Right atrium auricular region (tissue), 2 donors: ENCODE measurements at regions not wholly inside any gene's neighbourhood (a gene's known extent, or its start where the extent isn't known, plus 50 kb on each side); places are given as distances from the start of the nearest gene placed in this dataset.

Source experiments
- DNase-seq: peaks from one replicate; pipeline ENCODE4 v3.0.0-alpha.2; 2019; ENCODE audit warnings: low spot score
- H3K27ac ChIP-seq, 2 donors: fragments of 200-600 bp; sonication (generic); 1 replicate in 1 of 2; 2 replicates in 1 of 2; pipeline ENCODE4 v1.5.1; 2016 to 2019
- H3K27me3 ChIP-seq, 2 donors: fragments of 200-600 bp; sonication (generic); one replicate each; pipeline versions ENCODE4 v1.5.1 to v1.6.0; 2017 to 2019
- H3K36me3 ChIP-seq: fragments of 200-600 bp; sonication (generic); one replicate; pipeline ENCODE4 v1.5.1; 2016
- H3K4me1 ChIP-seq, 2 donors: fragments of 200-600 bp; sonication (generic); one replicate each; pipeline versions ENCODE4 v1.5.1 to v1.6.0; 2017 to 2019
- H3K4me3 ChIP-seq, 2 donors: fragments of 200-600 bp; sonication (generic); 1 replicate in 1 of 2; 2 replicates in 1 of 2; pipeline ENCODE4 v1.5.1; 2017 to 2019; ENCODE audit warnings: mild to moderate bottlenecking in 1 of 2, moderate library complexity in 1 of 2
- H3K9me3 ChIP-seq, 2 donors: fragments of 200-600 bp; sonication (generic); one replicate each; pipeline ENCODE4 v1.5.1; 2019
- CTCF ChIP-seq, 2 donors: fragments of 200-600 bp; sonication (generic); IDR thresholded peaks; one replicate each; pipeline ENCODE4 v1.5.1; 2019; ENCODE audit warnings: antibody characterized with exemption in 2 of 2

- Histone ChIP-seq H3K27ac (no peak overlapping the region), H3K27me3 (no peaks in the 10 kb centered on the region), H3K4me3 (no peak overlapping the region), H3K4me1 (no peaks in the 10 kb centered on the region), H3K9me3 (no peaks in the 10 kb centered on the region), H3K36me3 (no peaks in the 10 kb centered on the region)
- DNase-seq: no peak
- TF ChIP-seq CTCF (IDR thresholded peaks at IDR 0.05): no peak
Observed at GRCh38 chr9:86773422-86773945, 173.8 kb downstream of the GAS1 start.

GRCh38 chr9:86772635-86772993 lies 174.7 kb downstream of the GAS1 start:
- H3K27me3 ChIP-seq: no peaks in the 10 kb centered on the region
- H3K4me1 ChIP-seq: no peaks in the 10 kb centered on the region
- H3K9me3 ChIP-seq: no peaks in the 10 kb centered on the region
- no peak overlapping the region for H3K4me3 ChIP-seq
- H3K27ac ChIP-seq: no peak overlapping the region
- H3K36me3 ChIP-seq: no peaks in the 10 kb centered on the region
- no peak for DNase-seq
- TF ChIP-seq CTCF (IDR thresholded peaks at IDR 0.05): no peak

DNA sequence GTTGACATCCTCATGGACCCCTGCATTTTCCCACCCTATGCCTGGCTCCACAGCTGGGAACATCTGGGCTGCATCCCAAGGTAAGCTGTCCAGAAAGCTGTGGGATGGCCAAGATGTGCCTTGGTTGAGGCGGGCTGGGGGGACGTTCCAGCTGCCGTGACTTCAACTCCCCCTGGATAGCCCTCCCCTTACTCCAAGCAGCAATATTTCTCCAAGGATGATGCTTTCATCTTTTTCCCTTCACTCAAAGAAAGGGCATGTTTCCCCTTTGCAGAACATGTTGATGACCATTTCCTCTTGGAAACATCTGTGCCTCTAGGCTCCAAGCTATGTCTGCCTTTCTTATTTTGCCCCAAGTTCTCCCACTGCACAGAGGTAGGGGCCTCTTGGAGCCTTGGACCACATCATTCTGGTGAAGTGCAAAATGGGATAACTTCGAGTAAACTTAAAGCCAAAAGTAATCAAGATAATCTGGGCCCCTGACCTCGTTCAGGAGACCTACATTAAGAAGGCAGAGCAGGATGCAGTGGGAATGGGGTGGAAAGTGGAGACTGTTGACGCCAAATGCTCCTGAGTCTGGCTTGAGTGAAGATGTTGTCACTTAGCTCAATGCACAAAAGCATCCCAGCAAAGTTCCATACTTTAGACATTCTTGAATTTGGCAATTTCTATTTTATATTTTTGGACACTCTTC lies 175.2 kb downstream of the GAS1 start:
- Histone ChIP-seq H3K4me1 (no peaks in the 10 kb centered on the region), H3K27ac (no peak overlapping the region), H3K9me3 (no peaks in the 10 kb centered on the region), H3K27me3 (no peaks in the 10 kb centered on the region), H3K36me3 (no peaks in the 10 kb centered on the region), H3K4me3 (no peak overlapping the region)
- no peak for TF ChIP-seq CTCF (IDR thresholded peaks at IDR 0.05)
- no peak for DNase-seq

DNA sequence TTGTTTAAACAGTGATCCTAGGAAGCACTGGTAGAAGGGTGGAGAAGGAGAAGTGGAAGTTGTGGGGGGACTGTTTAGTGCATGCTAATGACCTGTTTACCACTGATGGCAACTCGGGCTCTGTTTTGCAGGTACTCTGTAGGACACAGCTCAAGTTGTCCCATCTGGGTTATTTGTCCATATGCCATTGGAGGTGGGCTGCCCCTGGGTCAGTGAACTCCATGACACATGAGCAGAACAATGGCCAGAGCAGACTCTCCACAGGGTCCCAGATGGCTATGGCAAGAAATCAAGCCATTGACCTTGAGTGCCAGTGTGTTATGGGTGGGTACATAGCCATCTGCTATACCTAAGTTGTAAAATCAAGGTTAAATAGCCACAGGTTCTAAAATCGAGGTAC lies 175.9 kb downstream of the GAS1 start:
- TF ChIP-seq CTCF (IDR thresholded peaks at IDR 0.05): no peak
- DNase-seq: no peak

GRCh38 chr9:86768709-86769108 lies 178.6 kb downstream of the GAS1 start:
- H3K9me3 ChIP-seq: no peaks in the 10 kb centered on the region
- TF ChIP-seq CTCF (IDR thresholded peaks at IDR 0.05): no peak
- H3K4me1 ChIP-seq: no peaks in the 10 kb centered on the region
- H3K27me3 ChIP-seq: no peaks in the 10 kb centered on the region
- no peaks in the 10 kb centered on the region for H3K36me3 ChIP-seq
- no peak overlapping the region for H3K27ac ChIP-seq
- no peak for DNase-seq
- H3K4me3 ChIP-seq: no peak overlapping the region

More for the DNA sequence above, 175.9 kb downstream of the GAS1 start:
- Histone ChIP-seq H3K27ac (no peak overlapping the region), H3K27me3 (no peaks in the 10 kb centered on the region), H3K9me3 (no peaks in the 10 kb centered on the region), H3K4me3 (no peak overlapping the region), H3K4me1 (no peaks in the 10 kb centered on the region), H3K36me3 (no peaks in the 10 kb centered on the region)

DNA sequence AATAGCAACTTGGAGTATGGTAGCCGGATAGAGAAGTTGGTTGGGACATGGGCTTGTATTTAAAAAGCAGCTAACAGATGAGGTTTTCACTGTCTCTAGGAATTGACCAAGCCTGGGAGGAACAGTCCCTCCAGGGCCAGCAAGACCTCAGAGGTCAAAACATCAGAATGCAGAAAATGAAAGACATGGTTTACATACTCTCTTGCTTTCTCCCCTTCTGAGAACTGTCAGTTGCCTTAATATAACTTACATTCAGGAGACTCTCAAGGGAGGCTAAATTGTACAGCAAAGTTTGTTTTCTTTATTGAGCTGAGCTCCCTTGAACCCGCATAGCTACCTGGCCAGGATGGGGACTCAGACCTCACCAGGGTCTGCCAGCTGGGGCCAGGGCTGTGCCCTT lies 179.3 kb downstream of the GAS1 start:
- no peak overlapping the region for H3K4me3 ChIP-seq
- DNase-seq: no peak
- H3K4me1 ChIP-seq: no peaks in the 10 kb centered on the region
- no peaks in the 10 kb centered on the region for H3K36me3 ChIP-seq
- H3K9me3 ChIP-seq: no peaks in the 10 kb centered on the region
- no peak overlapping the region for H3K27ac ChIP-seq
- TF ChIP-seq CTCF (IDR thresholded peaks at IDR 0.05): no peak
- no peaks in the 10 kb centered on the region for H3K27me3 ChIP-seq
